Activated CD4-positive, alpha-beta T cell treated with anti-CD3 and anti-CD28 coated beads, Interleukin-2, Interleukin-6, amounts not matched to agents 100 ng/mL and 50 ng/mL, durations not matched to agents 16 hours and 8 hours (primary cell): ENCODE measurements at regions not wholly inside any gene's neighbourhood (a gene's known extent, or its start where the extent isn't known, plus 50 kb on each side); places are given as distances from the start of the nearest gene placed in this dataset.

Experiments used
- DNase-seq: peaks from one replicate; pipeline ENCODE4 v3.0.0-alpha.2; 2020

DNA sequence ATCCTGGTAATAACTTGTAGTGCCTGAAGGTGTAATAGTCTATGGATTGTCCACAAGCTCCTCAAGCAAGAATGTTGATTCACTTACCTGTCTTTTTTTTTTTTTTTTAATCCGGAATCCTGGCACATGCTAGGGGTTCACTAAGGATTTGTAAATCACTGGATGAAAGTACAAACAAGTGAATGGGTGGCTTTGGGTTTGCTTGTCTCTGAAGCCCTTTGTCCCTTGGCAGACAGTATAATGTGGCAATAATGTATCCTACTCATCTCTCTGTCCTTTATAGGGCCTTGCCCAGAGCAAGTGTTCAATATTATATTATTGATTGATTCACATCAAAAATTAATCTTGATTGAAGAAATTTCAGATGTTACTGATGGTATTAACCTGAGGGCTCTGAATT lies 334.0 kb upstream of the CPEB2 start:
- DNase-seq: no peak

DNA sequence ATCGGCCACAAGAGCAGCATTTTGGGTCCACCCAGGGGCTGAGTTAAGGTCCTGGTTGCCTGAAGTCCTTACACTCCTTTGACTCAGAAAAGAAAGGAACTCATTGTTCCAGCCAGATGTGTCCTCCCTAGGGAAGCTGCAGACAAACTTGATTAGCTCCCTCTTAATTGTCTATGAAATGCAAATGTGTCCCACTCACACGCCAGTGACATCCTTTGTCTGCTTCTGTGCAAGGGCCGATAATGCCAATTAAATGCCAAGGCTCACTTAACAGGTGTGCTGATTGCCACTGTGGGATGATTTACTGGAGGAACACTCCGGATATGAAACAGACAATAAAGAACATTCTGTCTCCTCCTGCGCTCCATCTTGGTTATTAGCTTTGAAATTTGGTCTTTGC lies 332.9 kb upstream of the CPEB2 start:
- no peak for DNase-seq

DNA sequence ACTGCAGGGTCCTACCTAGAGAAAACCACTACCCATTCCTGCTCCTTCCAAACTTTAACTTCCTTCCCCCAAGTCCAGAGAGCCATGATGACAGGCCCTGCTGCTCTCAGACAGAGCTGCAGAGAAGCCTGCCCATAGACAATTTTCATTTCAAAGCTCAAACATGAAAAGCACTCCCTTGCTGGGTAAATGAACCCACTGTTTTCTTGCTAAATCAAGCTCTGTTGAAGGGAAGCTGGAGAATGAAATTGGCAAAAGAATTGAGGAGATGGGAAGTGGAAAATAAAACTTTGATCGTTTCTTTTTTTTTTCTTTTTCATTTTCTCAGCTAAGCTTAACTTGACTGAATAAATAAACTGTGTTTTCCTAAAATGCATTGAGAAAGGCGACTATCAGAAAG lies 331.1 kb upstream of the CPEB2 start:
- no peak for DNase-seq

DNA sequence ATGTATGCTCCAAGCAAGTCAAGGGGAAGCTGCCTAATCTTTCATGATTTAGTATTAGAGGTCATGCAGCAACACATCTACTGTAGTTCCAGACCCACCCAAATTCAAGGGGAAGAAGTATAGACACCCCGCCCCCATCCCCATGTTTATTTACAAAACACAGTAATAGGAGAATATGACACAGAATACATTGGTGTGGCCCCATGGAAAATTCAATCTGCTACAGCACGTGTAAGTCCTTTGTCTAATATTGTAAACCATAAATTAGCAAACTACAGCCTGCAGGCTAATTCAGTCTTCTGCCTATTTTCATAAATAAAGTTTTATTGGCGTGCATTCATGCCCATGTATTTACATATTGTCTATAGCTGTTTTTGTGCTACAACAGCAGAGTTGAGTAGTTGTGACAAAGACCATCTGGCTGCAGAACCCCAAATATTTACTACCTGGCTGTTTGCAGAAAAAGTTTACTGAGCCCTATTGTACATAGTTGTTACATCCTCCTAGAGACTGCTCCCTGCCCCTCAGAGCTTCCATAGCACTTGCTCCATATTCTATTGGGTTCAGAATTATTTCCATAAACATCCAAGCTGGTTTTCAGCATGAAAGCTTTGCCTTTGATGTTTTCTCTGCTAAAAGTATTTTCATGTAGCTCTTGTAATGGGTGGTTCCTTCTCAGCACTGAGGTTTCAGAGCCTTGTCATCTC lies 326.8 kb upstream of the CPEB2 start:
- no peak for DNase-seq

DNA sequence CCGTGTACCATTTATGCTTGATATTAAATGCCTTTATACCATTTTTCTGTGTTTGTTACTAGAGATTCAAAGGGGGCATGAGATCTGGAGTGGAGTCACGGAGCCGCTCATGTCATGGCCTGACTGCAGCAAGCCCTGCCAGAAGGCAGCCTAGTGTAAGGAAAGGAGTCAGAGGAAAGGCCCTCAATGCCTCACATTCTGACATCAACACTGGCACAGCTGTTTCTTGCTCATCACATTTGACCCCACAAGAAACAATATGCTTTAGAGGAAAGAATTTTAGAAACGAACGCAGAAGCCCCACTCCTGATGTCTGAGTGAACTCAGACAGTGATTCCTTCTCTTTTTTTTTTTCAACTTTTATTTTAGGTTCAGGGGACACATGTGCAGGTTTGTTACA lies 322.4 kb upstream of the CPEB2 start:
- DNase-seq: no peak

DNA sequence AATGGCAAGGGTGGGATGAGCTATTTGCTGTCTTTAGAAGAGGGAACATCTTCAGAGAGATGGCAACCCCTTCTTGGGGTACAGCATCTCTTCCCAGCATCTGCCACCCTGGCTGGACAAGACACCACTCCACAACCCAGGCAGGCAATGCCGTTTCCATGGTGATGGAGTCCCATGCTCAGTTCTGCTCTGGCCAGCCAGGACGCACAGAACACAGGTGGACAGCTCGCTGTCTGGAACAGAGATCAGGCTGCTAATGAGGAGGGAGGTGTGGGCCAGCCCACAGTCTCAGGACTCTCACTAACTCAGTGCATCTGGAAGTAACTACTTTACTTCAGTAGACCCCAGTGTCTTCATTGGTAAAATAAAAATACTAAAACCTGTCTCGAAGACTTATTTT lies 321.0 kb upstream of the CPEB2 start:
- DNase-seq: no peak

DNA sequence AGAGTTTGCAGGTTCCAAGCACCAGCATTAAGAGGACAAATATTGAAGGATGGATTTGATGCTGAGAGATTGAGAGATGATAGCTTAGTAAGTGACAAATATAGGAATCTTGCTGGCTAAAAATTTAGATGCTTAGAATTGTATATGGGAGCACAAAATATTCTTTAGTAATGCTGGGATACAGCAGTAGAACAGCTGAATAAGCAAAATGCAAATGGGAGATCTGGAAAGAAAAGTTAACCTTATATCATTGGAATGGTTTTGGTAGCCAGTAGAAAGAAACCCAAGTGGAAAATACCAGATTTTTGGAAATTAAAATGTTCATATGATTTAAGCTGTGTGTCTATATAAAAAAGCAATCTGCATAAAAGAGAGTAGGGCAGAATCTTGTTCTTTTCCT lies 308.6 kb upstream of the CPEB2 start:
- no peak for DNase-seq

DNA sequence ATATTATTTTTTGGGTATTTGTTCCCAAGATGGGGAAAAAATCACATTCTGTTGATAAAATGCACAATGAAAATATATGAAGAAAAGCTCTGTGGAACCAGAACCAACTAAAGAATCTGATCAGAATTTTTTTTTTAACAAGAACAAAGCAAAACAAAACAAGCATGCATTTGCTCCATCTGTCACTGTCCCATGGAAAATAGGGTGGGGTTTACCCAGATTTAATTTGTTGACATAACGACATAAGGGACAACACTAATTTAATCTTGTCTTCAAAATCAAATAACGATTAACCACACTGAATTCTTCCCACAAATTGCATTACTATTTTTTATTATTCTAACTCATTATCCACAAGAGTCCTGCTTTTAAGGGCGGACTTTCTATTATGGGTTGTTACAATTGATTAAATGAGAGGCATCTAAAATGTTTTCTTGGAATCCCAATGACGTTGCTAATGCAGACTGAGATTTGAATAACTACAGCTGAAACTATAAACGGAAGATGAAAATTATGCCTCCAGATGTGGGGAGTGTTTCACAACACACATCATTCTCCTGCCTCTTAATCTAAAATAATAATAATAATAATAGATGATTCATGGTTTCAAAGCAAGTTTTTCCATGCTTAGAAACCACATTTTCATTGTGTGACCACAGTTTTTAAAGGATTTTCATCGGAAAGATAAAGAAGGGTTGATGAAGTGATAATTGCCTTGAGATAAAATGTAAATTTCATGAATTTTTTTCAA lies 307.0 kb upstream of the CPEB2 start:
- DNase-seq: no peak

DNA sequence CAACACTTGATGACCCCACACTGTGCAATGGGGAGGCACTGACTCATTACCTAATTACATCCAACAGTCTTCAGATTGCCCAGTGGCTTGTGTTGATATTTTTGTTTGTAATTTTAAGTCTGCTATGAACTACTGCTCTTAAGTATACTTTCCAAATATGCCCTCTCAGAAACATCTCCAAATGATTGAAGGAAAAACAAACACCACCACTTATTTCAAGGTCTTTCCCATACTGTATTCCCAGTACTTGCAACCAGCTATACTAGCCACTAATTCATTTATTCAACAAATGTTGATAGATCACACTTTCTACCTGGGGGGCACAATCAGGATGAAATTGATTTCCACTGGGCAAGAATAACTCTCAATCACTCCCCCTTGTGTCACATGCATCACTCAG lies 302.2 kb upstream of the CPEB2 start:
- DNase-seq: no peak

DNA sequence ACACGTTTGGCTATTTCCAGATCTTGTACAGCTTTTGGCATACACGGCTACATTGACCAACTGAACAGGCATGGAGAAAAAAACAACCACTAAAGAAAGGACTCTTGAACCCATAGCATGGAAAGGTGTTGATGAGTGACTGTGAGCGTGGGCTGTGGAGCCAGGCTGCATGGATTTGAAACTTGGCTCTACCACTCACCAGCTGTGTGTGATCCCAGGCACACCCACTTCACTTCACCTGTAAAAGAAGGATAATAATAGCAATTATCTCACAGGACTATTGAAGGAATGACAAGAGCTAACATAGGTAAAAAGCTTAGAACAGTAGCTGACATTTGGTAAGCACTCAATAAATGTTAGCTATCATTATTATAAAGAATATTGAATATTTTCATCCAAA lies 301.7 kb upstream of the CPEB2 start:
- no peak for DNase-seq

DNA sequence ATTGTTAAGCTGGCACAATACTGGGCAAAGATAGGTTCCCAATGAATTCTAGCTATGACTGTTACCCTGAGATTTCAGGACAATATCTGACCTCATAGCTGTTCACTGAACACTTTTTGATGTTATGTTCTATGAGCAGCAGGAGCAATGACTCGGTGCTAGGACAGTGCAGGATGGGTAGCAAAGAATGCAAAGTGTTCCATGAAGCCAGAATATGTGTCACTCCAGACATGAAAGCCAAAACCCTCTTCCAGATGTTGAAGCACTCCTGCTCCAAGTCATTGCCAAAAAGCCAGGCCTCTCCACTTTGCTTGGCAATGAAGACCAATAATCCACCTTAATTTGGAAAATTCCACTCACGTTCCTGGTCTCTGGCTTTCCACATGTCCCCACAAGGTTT lies 300.9 kb upstream of the CPEB2 start:
- DNase-seq: no peak

DNA sequence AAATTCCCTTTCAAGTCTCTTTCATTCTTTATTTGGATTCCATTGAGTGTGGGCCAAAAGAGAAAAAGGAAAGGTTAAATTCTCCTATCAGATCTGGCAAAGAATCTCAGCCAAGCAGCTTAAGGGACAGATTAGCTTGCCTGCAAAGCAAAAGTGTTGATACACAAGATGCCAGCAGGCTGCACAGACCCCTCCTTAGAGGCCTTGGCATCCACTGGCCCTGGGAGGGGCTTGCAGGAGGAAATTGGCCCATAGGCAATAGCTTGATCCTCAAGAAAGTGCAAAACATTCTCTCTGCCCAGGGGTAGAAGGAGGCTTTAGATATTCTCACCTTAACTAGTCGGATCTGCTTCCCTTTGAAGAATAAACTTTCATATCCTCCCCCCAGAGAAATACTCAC lies 300.4 kb upstream of the CPEB2 start:
- DNase-seq: no peak

DNA sequence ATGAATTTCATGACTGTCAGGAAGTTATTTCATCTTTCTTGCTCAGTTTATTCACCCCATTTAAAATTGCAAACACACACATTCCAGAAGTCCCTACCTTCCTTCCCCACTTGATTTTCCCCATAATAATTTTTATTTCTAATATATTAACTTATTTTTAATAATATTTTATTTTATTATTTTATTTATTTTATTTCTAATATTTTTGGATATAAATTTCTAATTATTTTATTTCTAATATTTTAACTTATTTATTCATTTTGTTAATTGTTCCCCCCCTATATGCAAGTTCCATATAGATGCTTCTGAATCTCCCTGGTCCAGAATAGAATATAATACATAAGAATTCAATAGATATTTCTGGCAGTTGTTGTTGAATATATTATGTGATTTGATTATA lies 293.7 kb upstream of the CPEB2 start:
- no peak for DNase-seq

DNA sequence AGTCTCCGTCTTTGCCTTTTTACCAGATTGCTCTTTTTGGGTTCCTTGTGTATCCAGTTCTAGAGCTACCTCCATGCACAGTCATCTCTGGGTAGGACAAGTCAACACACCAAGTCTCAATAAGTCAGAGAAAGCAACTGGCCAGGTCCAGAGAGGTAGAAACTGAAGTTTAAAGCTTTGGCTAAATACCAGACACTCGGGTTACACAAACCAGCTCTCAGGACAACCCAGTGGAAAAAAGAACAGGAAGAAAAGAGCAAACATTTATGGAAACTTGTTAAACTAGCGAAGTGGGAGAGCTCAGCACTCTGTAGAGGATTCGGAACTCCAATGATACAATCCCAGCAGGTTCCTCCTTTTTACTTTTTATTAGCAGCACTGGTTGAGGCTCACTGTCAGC lies 291.0 kb upstream of the CPEB2 start:
- DNase-seq: no peak

DNA sequence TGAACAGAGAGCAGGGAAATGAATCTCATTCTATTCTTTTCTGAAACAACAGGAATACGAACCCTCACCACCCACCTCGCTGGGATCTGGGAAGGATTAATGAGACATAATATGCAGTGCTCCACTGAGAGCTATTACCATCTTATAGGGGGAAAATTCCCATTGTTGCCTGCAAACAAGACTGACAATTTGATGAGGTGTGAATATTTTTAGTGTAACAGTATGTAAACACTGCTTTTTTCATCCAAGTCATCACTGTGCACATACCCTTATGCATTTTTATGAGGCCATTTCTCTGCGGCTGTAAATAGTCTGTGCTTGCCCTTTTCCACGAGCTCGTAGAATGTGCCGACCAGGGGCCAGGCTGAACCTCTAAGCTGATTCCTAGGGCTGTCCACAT lies 285.6 kb upstream of the CPEB2 start:
- DNase-seq: no peak

DNA sequence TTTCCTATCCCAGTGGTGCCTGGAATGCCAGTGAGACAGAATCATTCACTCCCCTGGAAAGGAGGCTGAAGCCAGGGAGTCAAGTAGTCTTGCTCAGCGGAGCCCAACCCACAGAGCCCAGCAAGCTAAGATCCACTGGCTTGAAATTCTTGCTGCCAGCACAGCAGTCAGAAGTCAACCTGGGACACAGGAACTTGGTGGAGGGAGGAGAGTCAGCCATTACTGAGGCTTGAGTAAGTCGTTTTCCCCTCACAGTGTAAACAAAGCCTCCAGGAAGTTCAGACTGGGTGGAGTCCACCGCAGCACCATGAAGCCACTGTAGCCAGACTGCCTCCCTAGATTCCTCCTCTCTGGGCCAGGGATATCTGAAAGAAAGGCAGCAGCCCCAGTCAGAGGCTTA lies 283.2 kb upstream of the CPEB2 start:
- DNase-seq: no peak

DNA sequence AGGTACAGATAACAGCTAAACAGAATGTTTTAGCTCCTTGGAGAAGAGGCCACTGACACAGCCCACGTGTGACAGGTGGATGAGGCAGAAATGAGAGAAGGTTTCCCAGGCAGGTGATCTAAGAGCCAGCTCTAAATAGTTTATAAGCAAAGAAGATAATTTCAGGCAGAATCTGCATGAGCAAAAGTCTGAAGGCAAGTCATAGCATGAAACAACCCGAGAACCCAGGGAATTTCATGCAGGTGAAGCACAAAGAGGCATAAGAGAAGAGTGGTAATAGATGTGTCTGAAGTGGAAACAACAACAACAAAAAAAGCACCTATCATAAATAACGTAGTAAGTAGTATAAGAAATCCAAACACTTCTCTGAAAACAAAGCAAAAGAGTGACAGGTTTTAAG lies 275.8 kb upstream of the CPEB2 start:
- no peak for DNase-seq

DNA sequence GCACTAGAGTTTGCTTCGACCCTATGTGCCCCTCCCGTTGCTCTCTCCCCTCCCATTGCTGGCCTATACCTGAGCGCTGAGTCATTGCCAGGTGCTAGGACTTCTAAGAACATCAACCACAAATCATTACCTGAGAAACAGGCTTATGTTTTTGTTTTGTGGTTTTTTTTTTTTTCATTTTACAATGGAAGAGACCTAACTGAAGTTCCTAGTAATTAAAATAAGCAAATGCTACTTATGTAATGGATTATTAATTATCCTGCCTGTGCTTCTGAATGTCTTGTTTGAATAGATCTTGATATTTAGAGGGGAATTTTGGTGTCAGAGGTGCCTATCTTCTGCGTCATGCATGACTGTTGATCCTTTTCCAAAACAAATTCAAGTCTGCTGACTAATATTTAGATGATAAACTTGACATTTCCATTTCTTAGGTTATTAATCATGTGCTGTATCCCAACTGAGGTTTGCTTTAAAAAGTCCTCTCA lies 275.4 kb upstream of the CPEB2 start:
- DNase-seq: no peak

DNA sequence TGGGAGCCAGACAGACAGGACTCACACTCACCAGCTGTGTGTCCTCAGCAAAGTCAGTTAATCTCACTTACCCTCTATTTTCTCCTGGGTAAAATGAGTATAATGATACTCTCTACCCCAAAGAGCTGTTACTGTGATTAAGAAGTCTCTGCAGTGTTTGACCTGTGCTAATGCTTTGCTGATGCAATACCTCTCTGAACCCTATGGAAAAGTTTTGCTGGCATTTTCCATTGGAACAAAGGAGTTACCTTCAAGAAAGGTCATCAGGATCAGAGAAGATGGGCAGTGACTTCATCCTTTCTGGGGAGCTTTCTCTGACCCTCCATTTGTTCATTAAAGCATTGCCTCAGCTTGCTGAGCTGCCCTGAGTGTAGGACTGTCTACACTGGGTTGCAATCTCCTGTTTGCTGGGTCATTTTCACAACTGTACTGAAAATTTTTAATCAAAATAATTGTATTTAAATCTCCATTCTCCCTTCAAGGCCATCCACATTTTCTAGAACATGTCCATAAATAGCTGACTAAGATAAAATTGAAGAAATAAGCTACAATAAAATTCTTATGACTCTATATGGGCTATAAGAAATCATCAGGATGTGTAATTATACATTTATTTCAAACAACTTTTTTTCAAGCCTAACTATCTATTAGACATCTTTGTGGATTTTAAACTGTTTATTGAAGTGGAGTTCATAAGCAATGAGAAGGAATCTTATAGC lies 272.8 kb upstream of the CPEB2 start:
- DNase-seq: no peak

DNA sequence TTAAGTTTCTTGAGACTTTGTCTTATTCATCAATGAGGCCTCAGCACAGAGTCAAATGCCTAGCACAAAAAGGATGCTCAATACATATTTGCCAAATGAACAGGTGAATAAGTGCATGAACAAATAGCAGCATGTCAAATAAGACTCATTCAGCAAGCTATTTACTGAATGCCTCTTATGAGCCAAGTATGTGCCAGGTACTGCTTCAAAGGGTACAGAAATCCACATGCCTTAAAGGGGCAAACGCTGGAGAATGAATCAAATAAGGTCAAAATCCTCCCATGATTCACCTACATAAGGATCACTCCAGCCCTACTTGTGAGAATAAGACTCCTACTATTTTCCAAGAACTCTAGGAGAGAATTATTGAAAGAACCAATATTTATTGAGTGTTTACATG lies 260.2 kb upstream of the CPEB2 start:
- no peak for DNase-seq

DNA sequence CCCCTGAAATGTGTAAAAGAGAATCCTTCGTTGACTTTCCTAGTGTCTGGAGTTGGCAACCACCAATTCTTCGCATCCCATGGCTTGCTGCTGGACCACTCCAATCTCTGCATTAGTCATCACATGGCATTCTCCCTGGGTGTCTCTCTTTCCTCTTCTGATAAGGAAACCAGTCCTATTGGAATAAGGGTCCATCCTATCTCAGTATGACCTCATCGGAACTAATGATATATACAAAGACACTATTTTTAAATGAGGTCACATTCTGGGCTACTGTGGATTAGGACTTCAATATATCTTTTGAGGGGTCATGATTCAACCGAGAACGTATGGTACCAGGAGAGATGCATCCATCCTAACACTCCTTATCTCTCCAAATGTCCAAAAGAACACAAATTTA lies 259.1 kb upstream of the CPEB2 start:
- DNase-seq: no peak

DNA sequence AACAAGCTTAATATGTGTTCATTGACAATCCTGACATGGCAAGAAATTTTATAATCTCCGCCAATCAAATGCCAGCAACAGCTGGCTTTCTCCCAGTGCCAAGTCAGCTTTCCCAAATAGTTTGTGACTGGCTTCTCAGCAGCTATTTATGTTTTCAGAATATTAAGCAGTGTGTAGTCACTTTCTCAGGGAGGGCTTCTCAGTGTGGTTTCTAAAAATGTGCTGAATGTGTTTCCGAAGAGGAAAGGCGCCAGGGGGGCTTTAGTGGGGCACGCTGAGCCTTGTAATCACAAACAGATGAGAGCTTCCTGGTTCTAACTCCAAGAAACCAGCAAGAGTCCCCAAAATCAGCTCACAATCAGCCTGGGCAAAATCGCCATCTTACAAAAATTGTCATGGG lies 258.7 kb upstream of the CPEB2 start:
- DNase-seq: no peak

DNA sequence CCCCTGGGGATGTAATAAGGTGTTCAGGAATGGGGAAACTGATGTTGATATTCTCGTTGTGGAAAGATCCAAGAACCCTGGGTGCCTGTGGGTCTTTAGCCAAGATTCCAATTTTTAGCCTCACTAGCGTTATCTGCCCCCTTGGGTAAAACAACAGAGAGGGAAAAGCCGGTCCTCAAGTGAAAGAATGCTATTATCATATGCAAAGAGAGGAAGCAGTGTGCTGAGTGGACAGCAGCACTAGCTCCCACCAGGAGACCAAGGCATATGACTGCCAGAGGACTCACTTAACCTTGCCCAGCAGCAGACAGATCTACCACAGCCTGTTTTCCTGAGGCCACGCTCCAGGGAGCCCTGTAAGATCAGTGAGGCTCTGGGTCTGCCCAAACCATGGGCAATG lies 257.9 kb upstream of the CPEB2 start:
- DNase-seq: no peak

DNA sequence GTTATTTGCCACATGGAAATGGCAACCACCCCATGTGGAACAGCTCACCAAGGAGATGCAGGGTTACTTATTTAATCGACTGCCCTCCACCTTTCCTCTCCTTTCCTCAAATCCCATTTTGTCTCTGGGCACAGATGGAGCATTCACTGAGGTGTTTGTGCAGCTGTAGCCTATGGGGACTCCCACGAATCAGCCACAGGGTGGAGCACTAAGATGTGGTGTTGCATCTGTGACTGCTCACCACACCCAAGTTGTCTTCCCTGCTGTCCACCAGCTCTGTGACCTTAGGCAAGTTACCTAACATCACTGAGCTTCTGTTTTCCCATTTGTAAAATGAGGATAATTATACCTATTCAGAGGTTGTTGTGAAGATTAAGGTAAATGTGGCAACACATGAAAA lies 252.4 kb upstream of the CPEB2 start:
- peak; percentile 30 for DNase-seq
